ENCODE measurements at regions not wholly inside any gene's neighbourhood (a gene's known extent, or its start where the extent isn't known, plus 50 kb on each side); places are given as distances from the start of the nearest gene placed in this dataset.
"Not testable (repeated sequence)": the region's sequence is repeated elsewhere in the genome, so short reads cannot be mapped to it uniquely, and the experiment has no call there.

GRCh38 chr10:9957351-9957750, 1060.3 kb upstream of the CELF2 start:
- intact Hi-C loops (cut with DNase I), result no loop called here
- no peak for FAIRE-seq
- no peaks in the 10 kb centered on the region for H3K4me1 ChIP-seq
- DNase-seq, result no peak
- WGBS, 2 donors, result 54 to 68% methylated on average over 1 of the region's 1 CpG
- H3K4me3 ChIP-seq, result no peak overlapping the region
- H3K27ac ChIP-seq, result no peak overlapping the region
- TF ChIP-seq CTCF (IDR thresholded peaks at IDR 0.05), result no peak
- no peaks in the 10 kb centered on the region for H3K36me3 ChIP-seq
- ATAC-seq, result no peak
- H3K9me3 ChIP-seq, result no peaks in the 10 kb centered on the region
- no peaks in the 10 kb centered on the region for H3K27me3 ChIP-seq

- ATAC-seq; FAIRE-seq; H3K9me3 ChIP-seq; intact Hi-C loops (cut with DNase I); H3K27ac ChIP-seq; H3K27me3 ChIP-seq; H3K4me1 ChIP-seq; DNase-seq; H3K36me3 ChIP-seq; H3K4me3 ChIP-seq: not testable (repeated sequence)
- 27 to 40% methylated on average over 5 to 6 of the region's 6 CpGs for WGBS, 2 donors
Observed at GRCh38 chr10:9957876-9958275, 1059.8 kb upstream of the CELF2 start.

GRCh38 chr10:9965341-9965740, 1052.3 kb upstream of the CELF2 start:
- no peak for TF ChIP-seq CTCF (IDR thresholded peaks at IDR 0.05)
- Histone ChIP-seq H3K4me3 (no peak overlapping the region), H3K36me3 (no peaks in the 10 kb centered on the region), H3K27me3 (peaks cover 0 to 4% (median 0%) of the 10 kb centered on the region in 4 donors), H3K27ac (no peak overlapping the region), H3K4me1 (no peaks in the 10 kb centered on the region), H3K9me3 (no peaks in the 10 kb centered on the region)
- no peak for ATAC-seq
- FAIRE-seq, result no peak
- intact Hi-C loops (cut with DNase I), result no loop called here
- 30 to 35% methylated on average over 2 of the region's 2 CpGs for WGBS, 2 donors
- no peak for DNase-seq

GRCh38 chr10:9986786-9987185, 1030.9 kb upstream of the CELF2 start:
- H3K27me3 ChIP-seq, result no peaks in the 10 kb centered on the region
- no peak for ATAC-seq

GRCh38 chr10:9987197-9987596, 1030.5 kb upstream of the CELF2 start:
- ATAC-seq, result no peak
- intact Hi-C loops (cut with DNase I), result no loop called here
- 67 to 78% methylated on average over 5 of the region's 5 CpGs for WGBS, 2 donors
- H3K36me3 ChIP-seq, result no peaks in the 10 kb centered on the region
- no peak for TF ChIP-seq CTCF (IDR thresholded peaks at IDR 0.05)
- H3K27ac ChIP-seq, result no peak overlapping the region
- FAIRE-seq, result no peak
- H3K4me1 ChIP-seq, result no peaks in the 10 kb centered on the region
- H3K4me3 ChIP-seq, result no peak overlapping the region
- no peaks in the 10 kb centered on the region for H3K27me3 ChIP-seq
- no peaks in the 10 kb centered on the region for H3K9me3 ChIP-seq
- no peak for DNase-seq

More at GRCh38 chr10:9986786-9987185, 1030.9 kb upstream of the CELF2 start:
- Histone ChIP-seq H3K36me3 (no peaks in the 10 kb centered on the region), H3K4me3 (no peak overlapping the region), H3K4me1 (no peaks in the 10 kb centered on the region), H3K27ac (no peak overlapping the region), H3K9me3 (no peaks in the 10 kb centered on the region)
- FAIRE-seq, result no peak
- DNase-seq, result no peak
- no peak for TF ChIP-seq CTCF (IDR thresholded peaks at IDR 0.05)
- intact Hi-C loops (cut with DNase I), result no loop called here
- WGBS, 2 donors, result 71 to 81% methylated on average over 3 of the region's 3 CpGs

- intact Hi-C loops (cut with DNase I), result no loop called here
- WGBS, 2 donors, result 23% methylated on average over 11 of the region's 11 CpGs
- FAIRE-seq (no peak), ATAC-seq (no peak), DNase-seq (no peak)
- no peak for TF ChIP-seq CTCF (IDR thresholded peaks at IDR 0.05)
- Histone ChIP-seq H3K36me3 (no peaks in the 10 kb centered on the region), H3K9me3 (no peaks in the 10 kb centered on the region), H3K4me1 (no peaks in the 10 kb centered on the region), H3K27me3 (no peaks in the 10 kb centered on the region), H3K27ac (no peak overlapping the region), H3K4me3 (no peak overlapping the region)
Observed at GRCh38 chr10:9992661-9993060, 1025.0 kb upstream of the CELF2 start.
